H9 (cell line): ENCODE measurements at regions not wholly inside any gene's neighbourhood (a gene's known extent, or its start where the extent isn't known, plus 50 kb on each side); places are given as distances from the start of the nearest gene placed in this dataset.

Source experiments
- DNase-seq: peaks from one replicate; pipeline ENCODE4 v3.0.0-alpha.2; 2017
- H2AFZ ChIP-seq: one replicate; pipeline ENCODE4 v1.6.1; 2013; ENCODE audit warnings: mild to moderate bottlenecking, low read length, control low read depth, moderate library complexity
- H2AK5ac ChIP-seq: 2 replicates; pipeline ENCODE4 v1.6.1; 2013; ENCODE audit warnings: low read length, control low read depth, mixed read lengths; ENCODE audit not compliant: insufficient read length
- H2BK120ac ChIP-seq: one replicate; pipeline ENCODE4 v1.6.1; 2013; ENCODE audit warnings: low read depth, mild to moderate bottlenecking, low read length, control low read depth, inconsistent platforms; ENCODE audit not compliant: poor library complexity, severe bottlenecking
- H2BK12ac ChIP-seq: 2 replicates; pipeline ENCODE4 v1.6.1; 2013; ENCODE audit warnings: low read length, control low read depth, mixed read lengths, low read depth; ENCODE audit not compliant: insufficient read length
- H2BK15ac ChIP-seq: 2 replicates; pipeline ENCODE4 v1.6.1; 2013; ENCODE audit warnings: low read depth, low read length, control low read depth
- H2BK20ac ChIP-seq: one replicate; pipeline ENCODE4 v1.6.1; 2013; ENCODE audit warnings: low read depth, mild to moderate bottlenecking, low read length, control low read depth, inconsistent platforms; ENCODE audit not compliant: poor library complexity, severe bottlenecking
- H2BK5ac ChIP-seq: 2 replicates; pipeline ENCODE4 v1.6.1; 2013; ENCODE audit warnings: low read length, control low read depth, mixed read lengths; ENCODE audit not compliant: insufficient read length
- H3K14ac ChIP-seq: 2 replicates; pipeline ENCODE4 v1.6.1; 2013; ENCODE audit warnings: low read length, control low read depth; ENCODE audit not compliant: insufficient read depth
- H3K18ac ChIP-seq: 2 replicates; pipeline ENCODE4 v1.6.1; 2013; ENCODE audit warnings: low read depth, mild to moderate bottlenecking, mixed read lengths, low read length, control low read depth; ENCODE audit not compliant: insufficient read length
- H3K23ac ChIP-seq: 2 replicates; pipeline ENCODE4 v1.6.1; 2013; ENCODE audit warnings: low read length, control low read depth, mixed read lengths, low read depth; ENCODE audit not compliant: insufficient read length
- H3K23me2 ChIP-seq: 2 replicates; pipeline ENCODE4 v1.6.1; 2013; ENCODE audit warnings: low read depth, mild to moderate bottlenecking, mixed read lengths, low read length, control low read depth; ENCODE audit not compliant: insufficient read length, poor library complexity, severe bottlenecking
- H3K27ac ChIP-seq: 2 replicates; pipeline ENCODE4 v1.5.1; 2013; ENCODE audit warnings: low read length, control low read depth, mixed read lengths, low read depth; ENCODE audit not compliant: insufficient read length
- H3K27me3 ChIP-seq: 2 replicates; pipeline ENCODE4 v1.6.1; 2013; ENCODE audit warnings: low read length, control low read depth, inconsistent platforms; ENCODE audit not compliant: insufficient read depth
- H3K4ac ChIP-seq: 2 replicates; pipeline ENCODE4 v1.6.1; 2013; ENCODE audit warnings: low read depth, mild to moderate bottlenecking, control low read depth, inconsistent platforms, low read length, moderate library complexity
- H3K4me1 ChIP-seq: 2 replicates; pipeline ENCODE4 v1.6.1; 2013; ENCODE audit warnings: low read length, control low read depth, inconsistent platforms; ENCODE audit not compliant: insufficient read depth
- H3K4me2 ChIP-seq: 2 replicates; pipeline ENCODE4 v1.6.1; 2013; ENCODE audit warnings: low read length, control low read depth, mixed read lengths; ENCODE audit not compliant: insufficient read length, insufficient read depth
- H3K56ac ChIP-seq: 2 replicates; pipeline ENCODE4 v1.6.1; 2013; ENCODE audit warnings: low read depth, mild to moderate bottlenecking, mixed read lengths, low read length, control low read depth; ENCODE audit not compliant: insufficient read length
- H3K79me1 ChIP-seq: 2 replicates; pipeline ENCODE4 v1.6.1; 2013; ENCODE audit warnings: low read depth, mild to moderate bottlenecking, moderate library complexity, low read length, control low read depth, inconsistent platforms; ENCODE audit not compliant: insufficient read depth, poor library complexity, severe bottlenecking
- H3K79me2 ChIP-seq: 2 replicates; pipeline ENCODE4 v1.6.1; 2013; ENCODE audit warnings: low read length, control low read depth, inconsistent platforms; ENCODE audit not compliant: insufficient read depth
- H3K9ac ChIP-seq: 2 replicates; pipeline ENCODE4 v1.6.1; 2013; ENCODE audit warnings: low read length, control low read depth, mixed read lengths; ENCODE audit not compliant: insufficient read length; ENCODE audit errors: extremely low read depth
- H3K9me3 ChIP-seq: one replicate; pipeline ENCODE4 v1.6.1; 2013; ENCODE audit warnings: low read depth, low read length, inconsistent platforms; ENCODE audit not compliant: control insufficient read depth
- H3T11ph ChIP-seq: one replicate; pipeline ENCODE4 v1.6.1; 2013; ENCODE audit warnings: mild to moderate bottlenecking, low read length, control low read depth, inconsistent platforms
- H4K20me1 ChIP-seq: one replicate; pipeline ENCODE4 v1.6.1; 2013; ENCODE audit not compliant: control insufficient read depth, insufficient read length, insufficient read depth
- H4K5ac ChIP-seq: 2 replicates; pipeline ENCODE4 v1.6.1; 2013; ENCODE audit warnings: low read depth, mild to moderate bottlenecking, mixed read lengths, low read length, control low read depth; ENCODE audit not compliant: insufficient read length
- H4K8ac ChIP-seq: replicated peaks from 2 replicates; pipeline ENCODE4 v1.6.1; 2013; ENCODE audit warnings: low read length, control low read depth, mixed read lengths, low read depth; ENCODE audit not compliant: insufficient read length
- H4K91ac ChIP-seq: 2 replicates; pipeline ENCODE4 v1.6.1; 2013; ENCODE audit warnings: low read depth, mild to moderate bottlenecking, moderate library complexity, mixed read lengths, low read length, control low read depth; ENCODE audit not compliant: insufficient read length
- H3K27ac Mint-ChIP-seq, 3 experiments: 2 replicates in 2 of 3; 3 replicates in 1 of 3; pipeline ENCODE4 v1.8.0; 2020 to 2021; ENCODE audit warnings: mixed read lengths in 3 of 3, mild to moderate bottlenecking in 1 of 3, moderate library complexity in 1 of 3
- H3K27me3 Mint-ChIP-seq: 2 replicates; pipeline ENCODE4 v1.8.0; 2021; ENCODE audit warnings: low read depth, mild to moderate bottlenecking, moderate library complexity, mixed read lengths
- H3K36me3 Mint-ChIP-seq, 3 experiments: 2 replicates in 2 of 3; 3 replicates in 1 of 3; pipeline ENCODE4 v1.8.0; 2020 to 2021; ENCODE audit warnings: low read depth in 3 of 3, mixed read lengths in 3 of 3; ENCODE audit not compliant: insufficient read depth in 1 of 3
- H3K4me1 Mint-ChIP-seq, 2 experiments: 2 replicates each; pipeline ENCODE4 v1.8.0; 2020; ENCODE audit warnings: mixed read lengths in 2 of 2
- H3K4me3 Mint-ChIP-seq, 2 experiments: 2 replicates in 1 of 2; 3 replicates in 1 of 2; pipeline ENCODE4 v1.8.0; 2020 to 2021; ENCODE audit warnings: mild to moderate bottlenecking in 2 of 2, mixed read lengths in 2 of 2, moderate library complexity in 1 of 2
- H3K9me3 Mint-ChIP-seq, 2 experiments: 2 replicates in 1 of 2; 3 replicates in 1 of 2; pipeline ENCODE4 v1.8.0; 2020; ENCODE audit warnings: mild to moderate bottlenecking in 2 of 2, mixed read lengths in 2 of 2, moderate library complexity in 1 of 2
- TF ChIP-seq, protein P1 (sequence below): fragments of 200-600 bp; sonication (generic); conservative IDR thresholded peaks from 3 replicates; pipeline ENCODE4 v1.8.0; 2021; ENCODE audit warnings: antibody characterized with exemption, mild to moderate bottlenecking

GRCh38 chr3:124320976-124321375, 329.1 kb upstream of the ROPN1 start:
- no peak overlapping the region for H3K9ac ChIP-seq
- H3K79me1 ChIP-seq: no peaks in the 10 kb centered on the region
- no peaks in the 10 kb centered on the region for H3K4me1 ChIP-seq
- no peaks in the 10 kb centered on the region for H3K27me3 ChIP-seq
- H4K8ac ChIP-seq: no peak overlapping the region
- H2BK20ac ChIP-seq: no peak overlapping the region
- H3T11ph ChIP-seq: no peak overlapping the region
- H2BK15ac ChIP-seq: no peak overlapping the region
- no peak overlapping the region for H3K4me2 ChIP-seq
- H3K14ac ChIP-seq: no peak overlapping the region
- H3K18ac ChIP-seq: no peak overlapping the region
- no peaks in the 10 kb centered on the region for H3K9me3 ChIP-seq
- no peak overlapping the region for H2BK120ac ChIP-seq
- TF ChIP-seq, protein P1, sequence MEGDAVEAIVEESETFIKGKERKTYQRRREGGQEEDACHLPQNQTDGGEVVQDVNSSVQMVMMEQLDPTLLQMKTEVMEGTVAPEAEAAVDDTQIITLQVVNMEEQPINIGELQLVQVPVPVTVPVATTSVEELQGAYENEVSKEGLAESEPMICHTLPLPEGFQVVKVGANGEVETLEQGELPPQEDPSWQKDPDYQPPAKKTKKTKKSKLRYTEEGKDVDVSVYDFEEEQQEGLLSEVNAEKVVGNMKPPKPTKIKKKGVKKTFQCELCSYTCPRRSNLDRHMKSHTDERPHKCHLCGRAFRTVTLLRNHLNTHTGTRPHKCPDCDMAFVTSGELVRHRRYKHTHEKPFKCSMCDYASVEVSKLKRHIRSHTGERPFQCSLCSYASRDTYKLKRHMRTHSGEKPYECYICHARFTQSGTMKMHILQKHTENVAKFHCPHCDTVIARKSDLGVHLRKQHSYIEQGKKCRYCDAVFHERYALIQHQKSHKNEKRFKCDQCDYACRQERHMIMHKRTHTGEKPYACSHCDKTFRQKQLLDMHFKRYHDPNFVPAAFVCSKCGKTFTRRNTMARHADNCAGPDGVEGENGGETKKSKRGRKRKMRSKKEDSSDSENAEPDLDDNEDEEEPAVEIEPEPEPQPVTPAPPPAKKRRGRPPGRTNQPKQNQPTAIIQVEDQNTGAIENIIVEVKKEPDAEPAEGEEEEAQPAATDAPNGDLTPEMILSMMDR: no peak
- no peak overlapping the region for H3K56ac ChIP-seq
- no peak overlapping the region for H2BK12ac ChIP-seq
- H3K36me3 Mint-ChIP-seq: no peaks in the 10 kb centered on the region
- H4K91ac ChIP-seq: no peak overlapping the region
- H3K9me3 Mint-ChIP-seq: no peaks in the 10 kb centered on the region
- no peak overlapping the region for H2BK5ac ChIP-seq
- no peaks in the 10 kb centered on the region; the same call in 1 of the 2 replicates for H3K27me3 Mint-ChIP-seq
- no peak overlapping the region for H2AK5ac ChIP-seq
- H3K4me1 Mint-ChIP-seq: peaks cover 0 to 3% of the 10 kb centered on the region in 2 experiments; a peak in 2 of 4 replicates
- no peak overlapping the region for H2AFZ ChIP-seq
- no peaks in the 10 kb centered on the region for H4K20me1 ChIP-seq
- H4K5ac ChIP-seq: no peak overlapping the region
- H3K27ac ChIP-seq: no peak overlapping the region
- H3K79me2 ChIP-seq: no peaks in the 10 kb centered on the region
- no peak for DNase-seq
- no peak overlapping the region for H3K4me3 Mint-ChIP-seq
- no peak overlapping the region; a peak in 1 of 7 replicates for H3K27ac Mint-ChIP-seq
- no peak overlapping the region for H3K23ac ChIP-seq
- no peak overlapping the region for H3K4ac ChIP-seq
- H3K23me2 ChIP-seq: no peaks in the 10 kb centered on the region
